Heart left ventricle (tissue), 13 donors: ENCODE measurements at regions not wholly inside any gene's neighbourhood (a gene's known extent, or its start where the extent isn't known, plus 50 kb on each side); places are given as distances from the start of the nearest gene placed in this dataset.

Experiments used
- CTCF ChIP-seq, 12 donors: fragments of 200-600 bp; sonication (generic) in 4 of 12; IDR thresholded peaks; one replicate each; pipeline versions ENCODE4 v1.5.0 to v1.8.0; 2018 to 2022; ENCODE audit warnings: antibody characterized with exemption in 12 of 12, mild to moderate bottlenecking in 5 of 12
- POLR2A ChIP-seq, 2 donors: fragments of 450-650 bp; IDR thresholded peaks; one replicate each; pipeline ENCODE4 v1.6.1; 2017; ENCODE audit warnings: antibody characterized with exemption in 2 of 2, mild to moderate bottlenecking in 2 of 2, moderate library complexity in 2 of 2
- donor health status: ischemic (EF 13 %, LVEDD 7.1; RV severe dilation, severe dysfunction).
- donor health status: DM: no; HTN: yes; CAD: no.
- donor health status: DM: no; HTN: no; CAD: no.
- donor health status: ischemic (EF 25% LVEDD 6.9; RV normal size, moderate dysfunction).
- donor health status: ischemic (EF 25% LVEDD 5.7; RV mildly dilated, moderate dysfunction).
- donor health status: ischemic (EF 35%, LVEDD 5.7; RV mildly dilated, moderate dysfunction).
- donor health status: nonischemic (EF 11% LVEDD 7.7; RV severe dilation, severe dysfunction).
- donor health status: DM: yes; HTN: yes; CAD: no.
- donor health status: PGD.
- donor health status: ischemic (EF 29% LVEDD 5.4; RV normal size, mild dysfunction).
- donor health status: nonischemic (EF 23%, LVEDD 6.1; RV moderate dilation, normal function).

GRCh38 chr5:30662373-30662772, 531.1 kb upstream of the CDH6 start:
- no peak for TF ChIP-seq CTCF (IDR thresholded peaks at IDR 0.05)
- TF ChIP-seq POLR2A (IDR thresholded peaks at IDR 0.05): no peak
